C4-2B (cell line): ENCODE measurements at regions not wholly inside any gene's neighbourhood (a gene's known extent, or its start where the extent isn't known, plus 50 kb on each side); places are given as distances from the start of the nearest gene placed in this dataset.

Source experiments
- CTCF ChIP-seq: fragments of 450-650 bp; conservative IDR thresholded peaks from 2 replicates; pipeline ENCODE4 v1.5.1; 2017; ENCODE audit warnings: mild to moderate bottlenecking
- ZFX ChIP-seq: fragments of 450-650 bp; IDR thresholded peaks from 2 replicates; pipeline ENCODE4 v1.6.1; 2017

GRCh38 chr3:905217-905616 is 187.6 kb upstream of the CNTN6 start:
- TF ChIP-seq CTCF (no peak), ZFX (no peak)
